ENCODE measurements at regions not wholly inside any gene's neighbourhood (a gene's known extent, or its start where the extent isn't known, plus 50 kb on each side); places are given as distances from the start of the nearest gene placed in this dataset.

DNA sequence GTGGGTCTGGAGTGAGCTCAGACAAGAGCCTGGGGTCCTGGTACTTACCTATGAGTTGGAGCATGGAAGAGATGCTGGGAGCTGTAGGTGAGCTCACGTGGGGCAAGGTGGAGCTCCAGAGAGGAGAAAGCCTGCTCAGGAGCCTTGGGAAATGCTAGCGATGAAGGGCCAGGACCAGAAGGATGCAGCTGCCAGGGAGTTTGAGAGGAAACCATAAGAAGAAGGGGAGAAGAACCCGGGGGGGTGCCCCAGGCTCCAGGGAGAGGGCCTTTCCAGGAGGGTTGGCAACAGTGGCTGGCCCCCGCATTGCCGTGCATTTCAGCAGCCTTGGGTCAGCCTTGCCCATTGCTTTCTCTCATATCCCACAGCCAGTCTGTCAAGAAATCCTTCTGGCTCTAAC is 268.7 kb downstream of the GLI2 start:
- TF ChIP-seq CTCF (IDR thresholded peaks at IDR 0.05) (no peak), POLR2A (IDR thresholded peaks at IDR 0.05) (no peak)
